Common myeloid progenitor, CD34-positive (primary cell): ENCODE measurements at regions not wholly inside any gene's neighbourhood (a gene's known extent, or its start where the extent isn't known, plus 50 kb on each side); places are given as distances from the start of the nearest gene placed in this dataset.

ENCODE experiments used
- CTCF ChIA-PET: fragments of 350-600 bp; sonication (Branson Sonifier 250); formaldehyde crosslinking; loops from one replicate; lab custom pipeline; 2021; ENCODE audit warnings: antibody characterized with exemption; lab: Charles Lee
- POLR2A ChIA-PET: fragments of 350-600 bp; sonication (Branson Sonifier 250); formaldehyde crosslinking; loops from one replicate; lab custom pipeline; 2021; ENCODE audit warnings: antibody characterized with exemption; lab: Charles Lee
- DNase-seq, 3 donors: peaks; one replicate each; pipeline versions ENCODE4 v3.0.0 to v3.0.0-alpha.2; 2013
- H3K27ac ChIP-seq, 2 experiments: 1 replicate in 1 of 2; 2 replicates in 1 of 2; pipeline ENCODE4 v1.7.0; 2013; ENCODE audit warnings: inconsistent platforms in 2 of 2, low read length in 2 of 2, mild to moderate bottlenecking in 2 of 2, low read depth in 1 of 2, moderate library complexity in 1 of 2; ENCODE audit not compliant: severe bottlenecking in 2 of 2, insufficient read depth in 1 of 2, poor library complexity in 1 of 2
- H3K27me3 ChIP-seq, 5 experiments: replicated peaks in 2 of 5; 1 replicate in 3 of 5; 2 replicates in 2 of 5; pipeline versions ENCODE4 v1.6.1 to v1.7.0; 2013; ENCODE audit warnings: low read length in 4 of 5, mild to moderate bottlenecking in 2 of 5, moderate library complexity in 2 of 5, inconsistent platforms in 1 of 5; ENCODE audit not compliant: insufficient read depth in 5 of 5, control insufficient read depth in 4 of 5
- H3K36me3 ChIP-seq, 4 experiments: 1 replicate in 2 of 4; 2 replicates in 2 of 4; pipeline versions ENCODE4 v1.6.1 to v1.7.0; 2013; ENCODE audit warnings: low read length in 3 of 4, control low read depth in 1 of 4, mild to moderate bottlenecking in 1 of 4; ENCODE audit not compliant: control insufficient read depth in 4 of 4, insufficient read depth in 4 of 4
- H3K4me1 ChIP-seq, 4 experiments: 1 replicate in 3 of 4; 2 replicates in 1 of 4; pipeline versions ENCODE4 v1.6.1 to v1.7.1; 2013; ENCODE audit warnings: low read length in 3 of 4, mild to moderate bottlenecking in 3 of 4, control low read depth in 1 of 4, inconsistent platforms in 1 of 4, moderate library complexity in 1 of 4; ENCODE audit not compliant: control insufficient read depth in 4 of 4, insufficient read depth in 4 of 4; ENCODE audit errors: control extremely low read depth in 1 of 4
- H3K4me3 ChIP-seq, 7 experiments: 1 replicate in 4 of 7; 2 replicates in 3 of 7; pipeline versions ENCODE4 v1.5.1 to v1.7.0; 2013; ENCODE audit warnings: mild to moderate bottlenecking in 7 of 7, low read length in 6 of 7, moderate library complexity in 6 of 7, inconsistent platforms in 2 of 7, low read depth in 2 of 7, control low read depth in 1 of 7; ENCODE audit not compliant: insufficient read depth in 4 of 7, control insufficient read depth in 1 of 7; ENCODE audit errors: extremely low read depth in 1 of 7
- H3K9me3 ChIP-seq, 5 experiments: 1 replicate in 4 of 5; 2 replicates in 1 of 5; pipeline versions ENCODE4 v1.6.1 to v1.7.1; 2013; ENCODE audit warnings: low read length in 4 of 5, mild to moderate bottlenecking in 2 of 5, inconsistent platforms in 1 of 5, low read depth in 1 of 5, moderate library complexity in 1 of 5; ENCODE audit not compliant: control insufficient read depth in 4 of 5, insufficient read depth in 2 of 5; ENCODE audit errors: control extremely low read depth in 1 of 5
- WGBS: methylation state at CpG from one replicate; pipeline ENCODE4 v1.1.5; 2013; ENCODE audit not compliant: insufficient coverage; 5-methylcytosine and 5-hydroxymethylcytosine counted together

- H3K9me3 ChIP-seq = peaks cover 0 to 2% (median 0%) of the 10 kb centered on the region in 5 experiments
- H3K4me3 ChIP-seq = no peak overlapping the region
- no peaks in the 10 kb centered on the region for H3K4me1 ChIP-seq
- DNase-seq = no peak
- no peaks in the 10 kb centered on the region for H3K27me3 ChIP-seq
- H3K36me3 ChIP-seq = no peaks in the 10 kb centered on the region
- POLR2A ChIA-PET = no interaction called here
- CTCF ChIA-PET = no interaction called here
- H3K27ac ChIP-seq = no peak overlapping the region
Observed at GRCh38 chr12:43255522-43256111, 296.4 kb downstream of the ADAMTS20 start.

- no peak for DNase-seq
- Histone ChIP-seq H3K27me3 (no peaks in the 10 kb centered on the region), H3K4me1 (no peaks in the 10 kb centered on the region), H3K4me3 (no peak overlapping the region), H3K27ac (no peak overlapping the region), H3K36me3 (no peaks in the 10 kb centered on the region), H3K9me3 (peaks cover 0 to 2% (median 0%) of the 10 kb centered on the region in 5 experiments)
- WGBS = no CpG with 5 or more reads among the region's 1 CpG
- ChIA-PET POLR2A (no interaction called here), CTCF (no interaction called here)
Observed at GRCh38 chr12:43252585-43252984, 299.4 kb downstream of the ADAMTS20 start.

GRCh38 chr12:43245947-43246346 lies 306.1 kb downstream of the ADAMTS20 start:
- DNase-seq = no peak
- Histone ChIP-seq H3K4me1 (no peaks in the 10 kb centered on the region), H3K4me3 (no peak overlapping the region), H3K27ac (no peak overlapping the region), H3K9me3 (peaks cover 0 to 1% (median 0%) of the 10 kb centered on the region in 5 experiments), H3K27me3 (no peaks in the 10 kb centered on the region), H3K36me3 (no peaks in the 10 kb centered on the region)
- ChIA-PET POLR2A (no interaction called here), CTCF (no interaction called here)
- 90% methylated on average over 2 of the region's 3 CpGs for WGBS

GRCh38 chr12:43241986-43242385 lies 310.0 kb downstream of the ADAMTS20 start:
- H3K9me3 ChIP-seq = peaks cover 0 to 4% (median 0%) of the 10 kb centered on the region in 5 experiments
- WGBS = 100% methylated on average over 1 of the region's 2 CpGs
- no peaks in the 10 kb centered on the region for H3K4me1 ChIP-seq
- no peaks in the 10 kb centered on the region for H3K27me3 ChIP-seq
- POLR2A ChIA-PET = no interaction called here
- no peaks in the 10 kb centered on the region for H3K36me3 ChIP-seq
- no peak overlapping the region for H3K27ac ChIP-seq
- DNase-seq = no peak
- CTCF ChIA-PET = no interaction called here
- no peak overlapping the region for H3K4me3 ChIP-seq

- Histone ChIP-seq H3K27ac (no peak overlapping the region), H3K4me3 (no peak overlapping the region), H3K27me3 (no peaks in the 10 kb centered on the region), H3K4me1 (no peaks in the 10 kb centered on the region), H3K36me3 (no peaks in the 10 kb centered on the region), H3K9me3 (peaks cover 0 to 4% (median 0%) of the 10 kb centered on the region in 5 experiments)
- CTCF ChIA-PET = no interaction called here
- DNase-seq = peak in 1 of 3 donors; percentile 5
- POLR2A ChIA-PET = no interaction called here
Observed at GRCh38 chr12:43238281-43238680, 313.7 kb downstream of the ADAMTS20 start.

- 100% methylated on average over 1 of the region's 3 CpGs for WGBS
Observed at GRCh38 chr12:43237238-43237879, 314.6 kb downstream of the ADAMTS20 start.

GRCh38 chr12:43235721-43236120 lies 316.3 kb downstream of the ADAMTS20 start:
- DNase-seq = no peak
- ChIA-PET CTCF (no interaction called here), POLR2A (no interaction called here)
- no peak overlapping the region for H3K27ac ChIP-seq
- WGBS = no CpG with 5 or more reads among the region's 1 CpG
- peaks cover 0 to 3% (median 0%) of the 10 kb centered on the region in 5 experiments for H3K9me3 ChIP-seq
- H3K4me3 ChIP-seq = no peak overlapping the region
- H3K36me3 ChIP-seq = no peaks in the 10 kb centered on the region
- H3K4me1 ChIP-seq = no peaks in the 10 kb centered on the region
- H3K27me3 ChIP-seq = no peaks in the 10 kb centered on the region

More at GRCh38 chr12:43237238-43237879, 314.6 kb downstream of the ADAMTS20 start:
- ChIA-PET POLR2A (no interaction called here), CTCF (no interaction called here)
- H3K4me3 ChIP-seq = no peak overlapping the region
- DNase-seq = no peak
- peaks cover 0 to 4% (median 0%) of the 10 kb centered on the region in 5 experiments for H3K9me3 ChIP-seq
- no peaks in the 10 kb centered on the region for H3K36me3 ChIP-seq
- no peaks in the 10 kb centered on the region for H3K4me1 ChIP-seq
- H3K27ac ChIP-seq = no peak overlapping the region
- no peaks in the 10 kb centered on the region for H3K27me3 ChIP-seq
